Omental fat pad (tissue), 3 donors: ENCODE measurements at regions not wholly inside any gene's neighbourhood (a gene's known extent, or its start where the extent isn't known, plus 50 kb on each side); places are given as distances from the start of the nearest gene placed in this dataset.

Experiments
- ATAC-seq: fragments of 150-250 bp; one replicate; pipeline ENCODE4 v1.9.1; 2016; ENCODE audit warnings: mild to moderate bottlenecking, moderate library complexity; ENCODE audit not compliant: low FRiP score
- DNase-seq: peaks from one replicate; pipeline ENCODE4 v3.0.0-alpha.2; 2019; ENCODE audit warnings: low spot score
- CTCF ChIP-seq, 3 donors: fragments of 450-650 bp; IDR thresholded peaks; one replicate each; pipeline ENCODE4 v1.5.1; 2016 to 2017; ENCODE audit warnings: antibody characterized with exemption in 3 of 3, mild to moderate bottlenecking in 3 of 3, moderate library complexity in 2 of 3

DNA sequence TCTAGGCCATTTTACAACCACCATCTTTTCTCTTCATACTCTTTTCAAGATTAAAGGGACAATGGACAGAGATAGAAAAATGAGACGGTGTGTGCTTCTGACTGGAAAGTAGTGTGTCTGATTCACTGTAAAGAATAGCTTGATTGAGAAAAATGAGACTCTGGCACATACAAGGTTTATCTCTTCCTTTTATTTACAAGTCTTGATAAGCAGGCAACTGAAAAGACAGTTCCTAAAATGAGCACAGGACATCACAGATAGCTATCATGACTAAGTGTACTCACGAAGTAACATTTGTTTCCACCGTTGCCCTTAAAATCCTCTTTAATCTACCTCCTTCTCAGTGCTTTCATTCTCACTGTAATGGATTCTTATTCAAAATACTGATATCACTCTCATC, 383.0 kb downstream of the TBC1D32 start:
- no peak for TF ChIP-seq CTCF (IDR thresholded peaks at IDR 0.05)
- DNase-seq (no peak), ATAC-seq (no peak)

GRCh38 chr6:120947111-120947510, 387.2 kb downstream of the TBC1D32 start:
- no peak for TF ChIP-seq CTCF (IDR thresholded peaks at IDR 0.05)
- ATAC-seq = no peak
- no peak for DNase-seq

- no peak for TF ChIP-seq CTCF (IDR thresholded peaks at IDR 0.05)
- ATAC-seq (no peak), DNase-seq (no peak)
Measured at GRCh38 chr6:120945905-120946594, 388.2 kb downstream of the TBC1D32 start.

GRCh38 chr6:120938876-120939472, 395.3 kb downstream of the TBC1D32 start:
- DNase-seq (no peak), ATAC-seq (no peak)
- TF ChIP-seq CTCF (IDR thresholded peaks at IDR 0.05) = no peak

DNA sequence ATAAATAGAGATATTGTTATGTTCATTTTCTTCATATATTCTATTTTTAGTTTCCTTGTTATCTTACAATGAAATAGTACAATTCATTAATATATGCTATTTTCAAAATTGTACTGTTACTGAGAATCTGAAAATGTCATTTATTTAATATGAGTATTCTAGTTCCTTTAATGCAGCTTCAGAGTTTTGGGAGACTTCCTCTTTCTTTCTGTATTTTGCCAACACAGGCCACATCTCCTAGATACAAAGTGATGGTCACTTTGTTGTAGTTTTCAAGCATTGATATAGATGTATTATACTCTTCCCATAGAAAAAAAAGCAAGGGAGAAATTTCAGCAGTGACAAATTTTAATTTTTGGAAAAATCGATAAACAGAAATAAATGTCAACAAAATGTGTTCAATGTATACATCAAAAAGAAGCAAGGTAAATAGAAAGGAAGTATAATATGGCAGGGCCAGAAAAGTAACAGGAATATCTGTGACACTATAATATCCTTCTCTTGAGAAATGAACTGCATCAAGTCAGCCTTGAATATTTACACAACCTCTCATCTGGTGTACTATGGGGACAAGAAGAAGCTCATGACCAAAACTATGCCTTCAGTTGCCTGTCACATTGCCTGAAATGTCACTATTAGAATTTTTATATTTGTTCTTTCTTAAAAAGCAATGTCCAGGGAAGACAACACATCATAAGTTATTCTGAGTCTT, 396.0 kb downstream of the TBC1D32 start:
- ATAC-seq (no peak), DNase-seq (no peak)

GRCh38 chr6:120935908-120936307, 398.4 kb downstream of the TBC1D32 start:
- TF ChIP-seq CTCF (IDR thresholded peaks at IDR 0.05) = no peak
- ATAC-seq (no peak), DNase-seq (no peak)

More for the DNA sequence above, 396.0 kb downstream of the TBC1D32 start:
- TF ChIP-seq CTCF (IDR thresholded peaks at IDR 0.05) = no peak
